ENCODE measurements at regions not wholly inside any gene's neighbourhood (a gene's known extent, or its start where the extent isn't known, plus 50 kb on each side); places are given as distances from the start of the nearest gene placed in this dataset.

GRCh38 chr1:209229494-209230061 is 353.9 kb upstream of the CAMK1G start:
- 79 to 84% methylated on average over 3 of the region's 3 CpGs for WGBS, 2 donors
- DNase-seq = no peak
- Histone ChIP-seq H3K27me3 (peaks cover 0 to 47% (median 31%) of the 10 kb centered on the region in 7 donors), H3K27ac (no peak overlapping the region), H3K4me3 (no peak overlapping the region), H3K9me3 (peaks cover 0 to 14% (median 7%) of the 10 kb centered on the region in 11 donors), H3K4me1 (no peaks in the 10 kb centered on the region), H3K36me3 (no peaks in the 10 kb centered on the region)
- intact Hi-C loops (cut with DNase I) = no loop called here
- no peak for ATAC-seq
- TF ChIP-seq CTCF (IDR thresholded peaks at IDR 0.05) = no peak

- intact Hi-C loops (cut with DNase I) = no loop called here
- ATAC-seq (no peak), DNase-seq (no peak)
- H3K4me3 ChIP-seq = no peak overlapping the region
- 80 to 83% methylated on average over 1 of the region's 1 CpG for WGBS, 2 donors
- H3K27me3 ChIP-seq = peaks cover 0 to 47% (median 31%) of the 10 kb centered on the region in 7 donors
- H3K9me3 ChIP-seq = peaks cover 0 to 14% (median 7%) of the 10 kb centered on the region in 11 donors
- TF ChIP-seq CTCF (IDR thresholded peaks at IDR 0.05) = no peak
- H3K27ac ChIP-seq = no peak overlapping the region
- no peaks in the 10 kb centered on the region for H3K36me3 ChIP-seq
- no peaks in the 10 kb centered on the region for H3K4me1 ChIP-seq
These were observed 353.2 kb upstream of the CAMK1G start for GRCh38 chr1:209230314-209230713.

- peaks cover 0 to 43% (median 31%) of the 10 kb centered on the region in 7 donors for H3K27me3 ChIP-seq
- 13 to 14% methylated on average over 81 to 84 of the region's 84 CpGs for WGBS, 2 donors
- no peak for ATAC-seq
- H3K9me3 ChIP-seq = peaks cover 0 to 14% (median 7%) of the 10 kb centered on the region in 11 donors
- no peak for DNase-seq
- no peaks in the 10 kb centered on the region for H3K36me3 ChIP-seq
- no peak overlapping the region for H3K27ac ChIP-seq
- no peaks in the 10 kb centered on the region for H3K4me1 ChIP-seq
- no peak overlapping the region for H3K4me3 ChIP-seq
- TF ChIP-seq CTCF (IDR thresholded peaks at IDR 0.05) = no peak
- intact Hi-C loops (cut with DNase I) = no loop called here
These were observed 351.9 kb upstream of the CAMK1G start for GRCh38 chr1:209231476-209232156.

- no peak overlapping the region for H3K4me3 ChIP-seq
- H3K4me1 ChIP-seq = no peaks in the 10 kb centered on the region
- H3K9me3 ChIP-seq = peaks cover 0 to 14% (median 7%) of the 10 kb centered on the region in 11 donors
- DNase-seq (no peak), ATAC-seq (no peak)
- TF ChIP-seq CTCF (IDR thresholded peaks at IDR 0.05) = no peak
- H3K27me3 ChIP-seq = peaks cover 0 to 46% (median 31%) of the 10 kb centered on the region in 7 donors
- 90 to 95% methylated on average over 17 of the region's 17 CpGs for WGBS, 2 donors
- intact Hi-C loops (cut with DNase I) = no loop called here
- no peak overlapping the region for H3K27ac ChIP-seq
- H3K36me3 ChIP-seq = no peaks in the 10 kb centered on the region
These were observed 351.3 kb upstream of the CAMK1G start for GRCh38 chr1:209232197-209232596.

Data from heart right ventricle (tissue), 16 donors.